H1 (cell line): ENCODE measurements at regions not wholly inside any gene's neighbourhood (a gene's known extent, or its start where the extent isn't known, plus 50 kb on each side); places are given as distances from the start of the nearest gene placed in this dataset.

Experiments used
- BRCA1 ChIP-seq: IDR thresholded peaks from 2 replicates; pipeline ENCODE4 v1.6.1; 2012; ENCODE audit warnings: low read depth, low read length, improper control_type of control experiment
- EGR1 ChIP-seq: IDR thresholded peaks from 2 replicates; pipeline ENCODE4 v1.6.1; 2011; ENCODE audit warnings: low read depth, low read length, borderline replicate concordance
- JUND ChIP-seq: IDR thresholded peaks from 2 replicates; pipeline ENCODE4 v1.6.1; 2011; ENCODE audit warnings: mild to moderate bottlenecking, improper control_type of control experiment, low read length
- POLR2A ChIP-seq, 2 experiments: IDR thresholded peaks; 1 replicate in 1 of 2; 2 replicates in 1 of 2; pipeline ENCODE4 v1.6.1; 2011; ENCODE audit warnings: low read depth in 2 of 2, low read length in 2 of 2, mild to moderate bottlenecking in 2 of 2; ENCODE audit errors: control extremely low read depth in 1 of 2
- POLR2AphosphoS5 ChIP-seq: IDR thresholded peaks from 2 replicates; pipeline ENCODE4 v1.6.1; 2011; ENCODE audit warnings: low read depth, low read length
- TF ChIP-seq, protein P1 (sequence below), 3 experiments: IDR thresholded peaks; 1 replicate in 2 of 3; 2 replicates in 1 of 3; pipeline versions ENCODE4 v1.5.1 to v1.6.1; 2011; ENCODE audit warnings: low read length in 3 of 3, mild to moderate bottlenecking in 3 of 3, inconsistent platforms in 2 of 3, low read depth in 1 of 3, moderate library complexity in 1 of 3; ENCODE audit not compliant: insufficient read depth in 1 of 3; ENCODE audit errors: control extremely low read depth in 1 of 3

DNA sequence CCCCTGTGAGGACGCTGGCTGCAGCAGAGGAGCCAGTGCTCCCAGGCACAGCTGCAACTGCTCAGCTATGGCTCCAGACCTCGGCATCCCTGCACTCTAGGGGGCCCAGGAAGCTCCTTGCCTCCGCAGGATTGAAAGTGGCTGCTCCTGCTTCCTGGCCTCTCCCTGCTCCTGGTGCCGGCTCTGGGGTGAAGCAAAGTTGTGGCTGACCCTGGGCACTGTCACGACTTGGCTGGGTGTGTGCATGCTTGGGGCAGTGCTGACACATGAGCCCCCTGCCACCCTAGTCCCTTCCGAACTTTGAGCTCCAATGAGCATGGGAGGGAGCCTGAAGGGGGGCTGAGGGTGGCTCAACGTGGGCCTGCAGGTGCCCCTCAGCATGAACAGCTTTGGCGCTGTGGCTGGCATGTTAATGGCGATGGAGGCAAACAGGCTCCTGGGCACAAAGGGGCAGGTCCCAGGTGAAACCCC lies 1512.2 kb downstream of the KCNT2 start:
- TF ChIP-seq POLR2AphosphoS5 (no peak), BRCA1 (no peak), POLR2A (IDR thresholded peaks at IDR 0.05; ENCODE audit: control extremely low read depth in 1 of 2, low read depth in 2 of 2, low read length in 2 of 2) (no peak), EGR1 (no peak), JUND (no peak)
- TF ChIP-seq, protein P1, sequence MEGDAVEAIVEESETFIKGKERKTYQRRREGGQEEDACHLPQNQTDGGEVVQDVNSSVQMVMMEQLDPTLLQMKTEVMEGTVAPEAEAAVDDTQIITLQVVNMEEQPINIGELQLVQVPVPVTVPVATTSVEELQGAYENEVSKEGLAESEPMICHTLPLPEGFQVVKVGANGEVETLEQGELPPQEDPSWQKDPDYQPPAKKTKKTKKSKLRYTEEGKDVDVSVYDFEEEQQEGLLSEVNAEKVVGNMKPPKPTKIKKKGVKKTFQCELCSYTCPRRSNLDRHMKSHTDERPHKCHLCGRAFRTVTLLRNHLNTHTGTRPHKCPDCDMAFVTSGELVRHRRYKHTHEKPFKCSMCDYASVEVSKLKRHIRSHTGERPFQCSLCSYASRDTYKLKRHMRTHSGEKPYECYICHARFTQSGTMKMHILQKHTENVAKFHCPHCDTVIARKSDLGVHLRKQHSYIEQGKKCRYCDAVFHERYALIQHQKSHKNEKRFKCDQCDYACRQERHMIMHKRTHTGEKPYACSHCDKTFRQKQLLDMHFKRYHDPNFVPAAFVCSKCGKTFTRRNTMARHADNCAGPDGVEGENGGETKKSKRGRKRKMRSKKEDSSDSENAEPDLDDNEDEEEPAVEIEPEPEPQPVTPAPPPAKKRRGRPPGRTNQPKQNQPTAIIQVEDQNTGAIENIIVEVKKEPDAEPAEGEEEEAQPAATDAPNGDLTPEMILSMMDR (IDR thresholded peaks at IDR 0.05; ENCODE audit: control extremely low read depth in 1 of 3, insufficient read depth in 1 of 3, low read depth in 1 of 3, low read length in 3 of 3), result no peak
